ENCODE measurements at regions not wholly inside any gene's neighbourhood (a gene's known extent, or its start where the extent isn't known, plus 50 kb on each side); places are given as distances from the start of the nearest gene placed in this dataset.

DNA sequence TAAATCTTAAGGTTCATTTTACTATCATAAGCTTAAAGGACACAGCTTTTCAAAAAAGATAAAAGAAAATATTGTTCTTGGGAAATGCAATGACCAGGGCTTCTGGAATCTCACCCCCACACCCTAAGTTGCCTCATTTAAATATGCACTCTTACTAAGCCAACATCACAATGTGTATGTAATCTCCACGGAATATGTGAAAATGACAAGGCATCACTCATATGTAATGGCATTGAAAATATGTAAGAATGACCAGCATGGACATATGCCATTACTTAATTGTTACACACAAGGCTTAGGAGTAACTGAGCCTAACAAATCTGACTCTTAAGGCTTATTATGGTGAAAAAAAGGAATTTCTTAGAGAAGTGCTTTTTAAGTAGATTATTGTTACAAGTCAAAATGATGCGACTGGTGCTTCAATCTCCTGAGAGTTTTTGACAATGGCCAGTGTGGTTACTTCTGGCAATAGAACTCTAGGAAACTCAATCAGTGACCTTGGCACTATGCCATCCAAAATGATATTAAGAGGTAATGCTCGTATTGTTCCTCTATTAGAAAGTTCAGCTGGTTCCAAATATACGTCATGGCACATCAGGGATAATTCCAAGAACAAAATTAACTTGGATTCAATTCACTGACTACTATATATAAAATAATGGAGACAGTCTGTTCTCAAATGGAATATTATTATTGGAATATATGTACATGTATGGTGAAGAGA lies 290.0 kb upstream of the PLSCR5 start:
- DNase-seq = no peak

DNA sequence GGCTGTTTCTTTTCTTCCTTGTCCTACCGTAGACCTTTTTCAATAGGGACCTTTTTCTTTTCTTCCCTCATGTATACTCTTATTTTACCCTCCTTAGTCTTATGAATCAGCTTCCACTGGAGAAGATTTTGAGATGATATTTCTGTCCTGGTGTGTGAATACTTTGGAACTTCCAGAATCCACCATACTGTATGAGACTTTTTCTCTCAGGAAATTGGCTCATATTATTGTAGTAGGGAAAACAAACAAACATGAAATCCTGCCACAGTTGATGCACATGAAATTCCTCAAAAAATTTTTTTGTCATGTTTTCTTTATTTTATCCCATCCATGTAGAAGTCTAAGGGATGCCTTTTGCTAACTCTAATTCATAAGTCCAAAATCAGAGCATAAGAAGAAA lies 289.3 kb upstream of the PLSCR5 start:
- no peak for DNase-seq

GRCh38 chr3:146892041-146892440 lies 286.9 kb upstream of the PLSCR5 start:
- DNase-seq = no peak

GRCh38 chr3:146889626-146890025 lies 284.5 kb upstream of the PLSCR5 start:
- no peak for DNase-seq

GRCh38 chr3:146888176-146888575 lies 283.0 kb upstream of the PLSCR5 start:
- DNase-seq = no peak

DNA sequence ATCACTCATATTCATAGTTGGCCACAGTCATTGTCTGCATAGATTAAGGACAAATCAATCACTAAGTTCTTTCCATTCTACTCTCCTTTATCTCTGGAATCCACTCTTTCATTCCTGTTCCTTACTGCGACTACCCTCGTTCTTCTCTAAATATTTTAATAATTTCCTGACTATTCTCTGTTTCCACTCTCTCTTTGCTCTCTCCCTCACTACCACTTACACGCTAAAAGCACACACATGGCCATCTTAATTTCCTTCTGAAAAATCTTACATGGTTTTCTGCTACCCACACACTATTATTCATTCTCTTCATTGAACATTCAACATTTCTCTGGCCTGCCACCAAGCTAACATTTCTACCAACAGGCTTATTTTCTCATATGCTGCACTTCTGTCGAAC lies 279.6 kb upstream of the PLSCR5 start:
- DNase-seq = no peak

DNA sequence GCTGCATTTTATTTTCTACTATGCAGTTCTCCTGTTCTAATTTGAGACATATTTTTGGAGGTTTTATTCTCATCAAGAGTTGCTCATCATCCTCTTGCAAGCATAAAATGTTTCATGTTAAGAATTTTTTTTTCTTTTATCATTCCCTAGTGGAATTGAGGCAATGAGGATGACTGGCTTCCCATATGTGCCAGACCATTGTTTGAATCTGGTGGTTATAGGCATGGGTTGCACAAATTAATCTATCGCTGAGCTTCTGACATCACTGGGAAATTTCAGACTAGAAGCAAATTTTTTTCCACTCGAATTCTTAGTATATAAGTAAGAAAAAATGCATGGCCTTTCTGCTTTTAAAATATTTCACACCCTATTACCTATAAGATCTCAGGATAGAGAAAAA lies 279.1 kb upstream of the PLSCR5 start:
- no peak for DNase-seq

- DNase-seq = no peak
Observed at GRCh38 chr3:146883288-146883687, 278.1 kb upstream of the PLSCR5 start.

DNA sequence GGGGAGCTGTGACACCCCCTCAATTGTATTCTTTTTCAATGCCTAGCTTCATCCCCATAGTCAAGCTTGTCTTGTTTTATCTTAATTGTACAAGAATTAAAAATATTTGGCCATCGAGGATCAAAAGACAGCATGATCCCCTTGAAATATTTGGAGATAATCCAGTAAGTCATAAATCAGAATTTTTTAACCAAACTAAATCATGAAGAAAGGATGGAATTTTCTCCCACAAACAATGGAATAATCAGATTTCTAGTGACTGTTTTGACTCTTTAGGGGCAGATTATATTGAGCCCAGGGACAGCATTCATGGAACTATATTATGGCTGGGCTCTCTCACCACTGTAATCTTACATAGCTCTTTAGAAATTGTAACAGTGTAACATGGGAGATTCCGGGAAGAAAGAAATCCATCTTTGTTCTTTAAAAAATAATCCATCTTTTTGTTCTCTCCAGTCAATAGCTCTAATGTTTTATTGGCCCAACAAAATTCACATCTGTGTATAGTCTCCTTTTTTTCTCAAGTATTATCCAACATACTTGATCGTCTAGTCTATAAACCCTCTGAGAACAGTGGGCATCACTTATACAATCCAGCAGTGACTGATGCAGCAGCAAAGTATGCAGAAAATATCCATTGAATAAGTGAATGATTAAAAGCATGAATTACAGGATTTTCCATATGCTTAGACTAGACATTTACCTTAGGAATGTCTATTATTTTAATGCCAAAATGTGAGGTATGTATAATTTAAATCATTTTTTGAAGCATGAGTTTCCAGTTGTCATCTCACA lies 277.0 kb upstream of the PLSCR5 start:
- DNase-seq = no peak

GRCh38 chr3:146881356-146881755 lies 276.2 kb upstream of the PLSCR5 start:
- no peak for DNase-seq

DNA sequence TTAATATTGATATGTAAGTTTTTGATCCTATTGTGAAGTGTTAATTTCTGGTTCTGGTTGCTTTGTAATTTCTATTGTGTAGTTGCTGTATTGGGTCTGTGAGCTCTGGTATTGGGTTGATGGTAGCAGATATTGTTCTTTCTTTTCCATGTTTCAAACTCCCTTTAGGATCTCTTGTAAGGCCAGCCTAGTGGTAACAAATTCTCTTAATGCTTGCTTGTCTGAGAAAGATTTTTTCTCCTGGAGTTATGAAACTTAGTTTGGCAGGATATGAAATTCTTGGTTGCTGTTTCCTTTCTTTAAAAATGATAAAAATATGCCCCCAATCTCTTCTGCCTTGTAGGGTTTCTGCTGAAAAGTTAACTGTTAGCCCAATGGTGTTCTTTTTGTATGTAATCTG lies 268.6 kb upstream of the PLSCR5 start:
- DNase-seq = no peak

DNA sequence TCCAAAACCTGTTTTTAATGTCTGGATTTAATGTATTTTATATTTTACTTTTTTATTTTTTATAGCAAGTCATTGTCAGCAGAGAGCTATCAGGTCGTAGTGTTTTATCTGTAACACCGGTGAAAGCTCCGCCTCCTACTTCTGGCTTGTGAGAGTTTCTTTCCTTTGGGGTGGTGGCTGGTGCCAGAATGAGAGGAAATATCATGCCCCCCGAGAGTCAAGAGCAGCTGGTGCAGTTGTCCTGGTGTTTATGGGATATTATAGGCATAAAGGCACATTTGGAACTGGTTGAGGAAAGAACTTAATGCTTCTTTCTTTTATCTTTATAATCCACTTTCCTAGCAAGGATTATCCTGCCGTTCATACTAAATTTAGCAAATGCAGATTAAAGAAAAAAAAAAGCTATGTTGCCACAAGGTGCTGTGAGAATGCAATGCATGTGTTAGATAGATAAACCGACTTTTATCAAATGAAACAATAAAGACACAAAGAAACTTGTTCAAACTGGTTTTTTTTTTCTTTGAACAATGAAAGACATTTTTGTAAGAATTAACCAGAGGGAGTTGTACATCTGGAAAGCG lies 260.1 kb upstream of the PLSCR5 start:
- no peak for DNase-seq

GRCh38 chr3:146861262-146861661 lies 256.1 kb upstream of the PLSCR5 start:
- DNase-seq = no peak

DNA sequence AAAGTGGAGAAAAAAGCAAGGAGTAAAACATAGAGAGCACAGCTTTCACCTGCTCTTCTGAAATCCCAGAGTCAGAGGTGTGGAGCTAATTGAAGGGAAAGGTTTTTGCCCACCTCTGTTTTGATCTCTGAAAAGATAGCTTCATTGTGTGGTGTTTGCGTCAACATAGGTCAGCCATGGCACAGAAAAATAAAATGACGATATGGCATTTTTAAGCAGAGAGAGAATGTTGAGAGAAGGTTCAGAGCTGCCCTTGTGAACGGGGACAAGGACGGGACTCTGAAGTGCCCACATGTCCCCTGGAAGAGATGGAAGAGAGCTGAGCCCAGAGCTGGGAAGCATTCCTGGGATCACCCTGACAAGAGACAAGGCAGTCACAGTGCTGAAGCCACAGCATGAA lies 249.4 kb upstream of the PLSCR5 start:
- DNase-seq = no peak

- DNase-seq = no peak
Observed at GRCh38 chr3:146851665-146852064, 246.5 kb upstream of the PLSCR5 start.

DNA sequence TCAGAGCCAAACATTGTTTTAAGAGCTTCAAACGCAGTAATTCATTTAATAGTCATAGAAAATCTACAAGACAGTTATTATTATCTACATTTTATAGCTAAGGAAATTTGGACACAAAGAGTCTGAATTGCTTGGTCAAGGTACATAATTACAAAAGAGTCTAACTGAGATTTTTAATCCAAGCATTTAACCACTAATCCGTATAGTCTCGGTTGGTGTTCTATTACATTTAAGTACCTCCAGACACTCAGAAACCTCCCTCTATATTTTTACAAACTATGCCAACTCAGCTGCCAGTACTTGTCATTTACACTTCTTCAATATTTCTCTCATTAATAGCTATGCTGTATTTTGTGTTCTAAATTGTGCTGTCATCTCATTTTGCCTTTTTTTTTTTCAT lies 240.2 kb upstream of the PLSCR5 start:
- DNase-seq = no peak

GRCh38 chr3:146843476-146843875 lies 238.3 kb upstream of the PLSCR5 start:
- DNase-seq = no peak

- no peak for DNase-seq
Observed at GRCh38 chr3:146839727-146840375, 234.7 kb upstream of the PLSCR5 start.

GRCh38 chr3:146838221-146838620 lies 233.1 kb upstream of the PLSCR5 start:
- no peak for DNase-seq

- DNase-seq = no peak
Observed at GRCh38 chr3:146834917-146835316, 229.8 kb upstream of the PLSCR5 start.

GRCh38 chr3:146832857-146833458 lies 227.8 kb upstream of the PLSCR5 start:
- no peak for DNase-seq

GRCh38 chr3:146831659-146832058 lies 226.5 kb upstream of the PLSCR5 start:
- no peak for DNase-seq

- DNase-seq = no peak
Observed at GRCh38 chr3:146830231-146830630, 225.1 kb upstream of the PLSCR5 start.
